ENCODE measurements at regions not wholly inside any gene's neighbourhood (a gene's known extent, or its start where the extent isn't known, plus 50 kb on each side); places are given as distances from the start of the nearest gene placed in this dataset.

GRCh38 chr11:70751142-70751734 lies 352.9 kb downstream of the CTTN start:
- H3K9me3 ChIP-seq (ENCODE audit: low read depth): peaks cover 12% of the 10 kb centered on the region
- no peak overlapping the region for H3K27ac Mint-ChIP-seq
- H3K4me3 Mint-ChIP-seq: no peak overlapping the region
- no peaks in the 10 kb centered on the region for H3K36me3 Mint-ChIP-seq
- H3K9ac ChIP-seq: no peak overlapping the region
- peaks cover 6% of the 10 kb centered on the region for H3K4me1 Mint-ChIP-seq
- no peaks in the 10 kb centered on the region for H3K27me3 ChIP-seq
- H3K79me2 ChIP-seq (ENCODE audit: low read depth): no peaks in the 10 kb centered on the region
- H2AFZ ChIP-seq (replicated peaks): no peak overlapping the region
- H4K20me1 ChIP-seq (ENCODE audit: low read depth): no peaks in the 10 kb centered on the region
- H3K9me3 Mint-ChIP-seq: peaks cover 41% of the 10 kb centered on the region
- no peaks in the 10 kb centered on the region for H3F3A ChIP-seq (ENCODE audit: low read depth)
- no peak overlapping the region for H3K4me2 ChIP-seq
- H3K4me3 ChIP-seq: no peak overlapping the region
- H3K4me1 ChIP-seq: peaks cover 5% of the 10 kb centered on the region
- TF ChIP-seq EZH2 (IDR thresholded peaks at IDR 0.05) (no peak), EZH2phosphoT487 (IDR thresholded peaks at IDR 0.05) (no peak)
- TF ChIP-seq, protein P1, sequence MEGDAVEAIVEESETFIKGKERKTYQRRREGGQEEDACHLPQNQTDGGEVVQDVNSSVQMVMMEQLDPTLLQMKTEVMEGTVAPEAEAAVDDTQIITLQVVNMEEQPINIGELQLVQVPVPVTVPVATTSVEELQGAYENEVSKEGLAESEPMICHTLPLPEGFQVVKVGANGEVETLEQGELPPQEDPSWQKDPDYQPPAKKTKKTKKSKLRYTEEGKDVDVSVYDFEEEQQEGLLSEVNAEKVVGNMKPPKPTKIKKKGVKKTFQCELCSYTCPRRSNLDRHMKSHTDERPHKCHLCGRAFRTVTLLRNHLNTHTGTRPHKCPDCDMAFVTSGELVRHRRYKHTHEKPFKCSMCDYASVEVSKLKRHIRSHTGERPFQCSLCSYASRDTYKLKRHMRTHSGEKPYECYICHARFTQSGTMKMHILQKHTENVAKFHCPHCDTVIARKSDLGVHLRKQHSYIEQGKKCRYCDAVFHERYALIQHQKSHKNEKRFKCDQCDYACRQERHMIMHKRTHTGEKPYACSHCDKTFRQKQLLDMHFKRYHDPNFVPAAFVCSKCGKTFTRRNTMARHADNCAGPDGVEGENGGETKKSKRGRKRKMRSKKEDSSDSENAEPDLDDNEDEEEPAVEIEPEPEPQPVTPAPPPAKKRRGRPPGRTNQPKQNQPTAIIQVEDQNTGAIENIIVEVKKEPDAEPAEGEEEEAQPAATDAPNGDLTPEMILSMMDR (IDR thresholded peaks at IDR 0.05): no peak
- H3K27me3 Mint-ChIP-seq (ENCODE audit: insufficient read depth, low read depth): peaks cover 15% of the 10 kb centered on the region
- no peak for DNase-seq (ENCODE audit: low spot score)
- peaks cover 5% of the 10 kb centered on the region for H3K36me3 ChIP-seq
- H3K27ac ChIP-seq: no peak overlapping the region

GRCh38 chr11:70755410-70756158 lies 357.3 kb downstream of the CTTN start:
- H4K20me1 ChIP-seq (ENCODE audit: low read depth): no peaks in the 10 kb centered on the region
- peaks cover 5% of the 10 kb centered on the region for H3K4me1 ChIP-seq
- no peaks in the 10 kb centered on the region for H3K36me3 Mint-ChIP-seq
- H3K27me3 ChIP-seq: no peaks in the 10 kb centered on the region
- H2AFZ ChIP-seq (replicated peaks): peak overlapping the region; percentile 77
- H3K4me2 ChIP-seq: no peak overlapping the region
- H3K9me3 ChIP-seq (ENCODE audit: low read depth): peaks cover 12% of the 10 kb centered on the region
- no peak overlapping the region for H3K4me3 ChIP-seq
- no peaks in the 10 kb centered on the region for H3K79me2 ChIP-seq (ENCODE audit: low read depth)
- TF ChIP-seq EZH2 (IDR thresholded peaks at IDR 0.05) (no peak), EZH2phosphoT487 (IDR thresholded peaks at IDR 0.05) (no peak)
- TF ChIP-seq, protein P1 (IDR thresholded peaks at IDR 0.05): peak; percentile 96
- no peak overlapping the region for H3K27ac Mint-ChIP-seq
- H3K27me3 Mint-ChIP-seq (ENCODE audit: insufficient read depth, low read depth): peaks cover 11% of the 10 kb centered on the region
- DNase-seq (ENCODE audit: low spot score): peak; percentile 90
- peaks cover 5% of the 10 kb centered on the region for H3K36me3 ChIP-seq
- peaks cover 10% of the 10 kb centered on the region for H3K4me1 Mint-ChIP-seq
- H3K9me3 Mint-ChIP-seq: peaks cover 18% of the 10 kb centered on the region
- no peaks in the 10 kb centered on the region for H3F3A ChIP-seq (ENCODE audit: low read depth)
- H3K27ac ChIP-seq: no peak overlapping the region
- H3K9ac ChIP-seq: no peak overlapping the region
- no peak overlapping the region for H3K4me3 Mint-ChIP-seq

DNA sequence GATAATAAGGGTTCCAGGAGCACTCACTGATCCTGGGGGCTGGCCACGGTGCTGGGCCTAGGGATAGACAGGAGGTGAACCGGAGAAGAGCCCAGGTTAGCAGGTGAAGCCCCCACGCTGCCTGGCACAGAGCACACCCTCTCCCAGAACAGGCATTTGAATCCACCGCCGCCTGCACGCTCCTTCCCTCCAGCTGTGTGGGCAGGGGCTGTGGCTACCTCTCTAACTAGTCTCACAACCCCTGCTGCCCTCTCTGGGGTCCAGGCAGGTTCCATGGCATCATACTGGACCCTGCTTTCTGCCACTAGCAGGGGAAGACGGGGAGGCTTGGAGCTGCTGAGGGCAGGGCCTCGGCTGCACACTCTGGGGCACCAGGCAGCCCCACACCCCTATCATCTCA lies 358.0 kb downstream of the CTTN start:
- H3K4me3 ChIP-seq: no peak overlapping the region
- peaks cover 5% of the 10 kb centered on the region for H3K9me3 ChIP-seq (ENCODE audit: low read depth)
- H3K27ac ChIP-seq: no peak overlapping the region
- H3K4me2 ChIP-seq: no peak overlapping the region
- no peak overlapping the region for H3K27ac Mint-ChIP-seq
- peaks cover 4% of the 10 kb centered on the region for H3K36me3 ChIP-seq
- H3K4me3 Mint-ChIP-seq: no peak overlapping the region
- H3K4me1 ChIP-seq: peaks cover 5% of the 10 kb centered on the region
- peaks cover 10% of the 10 kb centered on the region for H3K9me3 Mint-ChIP-seq
- H3K79me2 ChIP-seq (ENCODE audit: low read depth): no peaks in the 10 kb centered on the region
- H3K9ac ChIP-seq: no peak overlapping the region
- peaks cover 11% of the 10 kb centered on the region for H3K27me3 Mint-ChIP-seq (ENCODE audit: insufficient read depth, low read depth)
- H3K36me3 Mint-ChIP-seq: no peaks in the 10 kb centered on the region
- peaks cover 10% of the 10 kb centered on the region for H3K4me1 Mint-ChIP-seq
- no peaks in the 10 kb centered on the region for H3K27me3 ChIP-seq
- H4K20me1 ChIP-seq (ENCODE audit: low read depth): no peaks in the 10 kb centered on the region
- TF ChIP-seq EZH2phosphoT487 (IDR thresholded peaks at IDR 0.05) (no peak), EZH2 (IDR thresholded peaks at IDR 0.05) (no peak)
- TF ChIP-seq, protein P1 (IDR thresholded peaks at IDR 0.05): no peak
- H3F3A ChIP-seq (ENCODE audit: low read depth): no peaks in the 10 kb centered on the region
- DNase-seq (ENCODE audit: low spot score): no peak
- H2AFZ ChIP-seq (replicated peaks): no peak overlapping the region

All from neural progenitor cell (in vitro differentiated cells).